NCI-H1105 (cell line): ENCODE measurements at regions not wholly inside any gene's neighbourhood (a gene's known extent, or its start where the extent isn't known, plus 50 kb on each side); places are given as distances from the start of the nearest gene placed in this dataset.
A peak's percentile ranks its signal among the peaks of the same experiment; 100 is the strongest.
"Not testable (repeated sequence)": the region's sequence is repeated elsewhere in the genome, so short reads cannot be mapped to it uniquely, and the experiment has no call there.

Source experiments
- DNase-seq: peaks from one replicate; lab custom pipeline; 2025; lab: John Stamatoyannopoulos, UW

GRCh38 chr7:136405931-136406777, 429.0 kb upstream of the MTPN start:
- DNase-seq, result peak; percentile 51

GRCh38 chr7:136403591-136403990, 426.4 kb upstream of the MTPN start:
- DNase-seq, result no peak

- DNase-seq, result no peak
Measured at GRCh38 chr7:136400877-136401276, 423.7 kb upstream of the MTPN start.

- DNase-seq, result no peak
Measured at GRCh38 chr7:136399385-136399784, 422.2 kb upstream of the MTPN start.

GRCh38 chr7:136392856-136393255, 415.7 kb upstream of the MTPN start:
- DNase-seq, result no peak

- no peak for DNase-seq
Measured at GRCh38 chr7:136391371-136391770, 414.2 kb upstream of the MTPN start.

GRCh38 chr7:136389933-136390332, 412.8 kb upstream of the MTPN start:
- DNase-seq, result no peak

- DNase-seq, result no peak
Measured at GRCh38 chr7:136386876-136387275, 409.7 kb upstream of the MTPN start.

GRCh38 chr7:136371409-136371808, 394.2 kb upstream of the MTPN start:
- DNase-seq, result not testable (repeated sequence)

- no peak for DNase-seq
Measured at GRCh38 chr7:136370137-136370536, 393.0 kb upstream of the MTPN start.

- DNase-seq, result no peak
Measured at GRCh38 chr7:136369225-136369624, 392.1 kb upstream of the MTPN start.

GRCh38 chr7:136359333-136359903, 382.3 kb upstream of the MTPN start:
- DNase-seq, result no peak

GRCh38 chr7:136353287-136353686, 376.1 kb upstream of the MTPN start:
- DNase-seq, result no peak

GRCh38 chr7:136348542-136349192, 371.5 kb upstream of the MTPN start:
- no peak for DNase-seq

GRCh38 chr7:136348142-136348541, 371.0 kb upstream of the MTPN start:
- no peak for DNase-seq

- no peak for DNase-seq
Measured at GRCh38 chr7:136347488-136347887, 370.3 kb upstream of the MTPN start.

- no peak for DNase-seq
Measured at GRCh38 chr7:136342251-136342650, 365.1 kb upstream of the MTPN start.

- DNase-seq, result no peak
Measured at GRCh38 chr7:136339464-136339863, 362.3 kb upstream of the MTPN start.

GRCh38 chr7:136336932-136337331, 359.8 kb upstream of the MTPN start:
- DNase-seq, result no peak

GRCh38 chr7:136333636-136334035, 356.5 kb upstream of the MTPN start:
- DNase-seq, result no peak

- DNase-seq, result no peak
Measured at GRCh38 chr7:136326045-136326609, 349.0 kb upstream of the MTPN start.

- no peak for DNase-seq
Measured at GRCh38 chr7:136325578-136325977, 348.4 kb upstream of the MTPN start.

GRCh38 chr7:136325027-136325426, 347.9 kb upstream of the MTPN start:
- no peak for DNase-seq
